CD14-positive monocyte (primary cell): ENCODE measurements at regions not wholly inside any gene's neighbourhood (a gene's known extent, or its start where the extent isn't known, plus 50 kb on each side); places are given as distances from the start of the nearest gene placed in this dataset.

Experiments used
- DNase-seq, 3 donors: peaks; one replicate each; pipeline ENCODE4 v3.0.0-alpha.2; 2011 to 2022
- H2AFZ ChIP-seq: 2 replicates; pipeline ENCODE4 v1.6.0; 2012; ENCODE audit warnings: mild to moderate bottlenecking, low read depth, low read length, inconsistent platforms; ENCODE audit not compliant: insufficient read depth, poor library complexity, severe bottlenecking
- H3K27ac ChIP-seq, 2 donors: 1 replicate in 1 of 2; 2 replicates in 1 of 2; pipeline ENCODE4 v1.5.1; 2012 to 2013; ENCODE audit warnings: low read length in 2 of 2, control low read depth in 1 of 2, inconsistent platforms in 1 of 2, low read depth in 1 of 2, mild to moderate bottlenecking in 1 of 2
- H3K27me3 ChIP-seq, 2 donors: one replicate each; pipeline versions ENCODE4 v1.6.0 to v1.6.1; 2011 to 2013; ENCODE audit warnings: low read length in 2 of 2; ENCODE audit not compliant: control insufficient read depth in 2 of 2, insufficient read depth in 2 of 2
- H3K36me3 ChIP-seq, 2 donors: replicated peaks in 1 of 2; 1 replicate in 1 of 2; 2 replicates in 1 of 2; pipeline versions ENCODE4 v1.5.1 to v1.6.1; 2012 to 2013; ENCODE audit warnings: low read length in 2 of 2, control low read depth in 1 of 2, inconsistent platforms in 1 of 2, mild to moderate bottlenecking in 1 of 2; ENCODE audit not compliant: insufficient read depth in 2 of 2, control insufficient read depth in 1 of 2
- H3K4me1 ChIP-seq, 2 donors: 1 replicate in 1 of 2; 2 replicates in 1 of 2; pipeline versions ENCODE4 v1.5.1 to v1.6.1; 2012 to 2013; ENCODE audit warnings: low read length in 2 of 2, control low read depth in 1 of 2, inconsistent platforms in 1 of 2, mild to moderate bottlenecking in 1 of 2, moderate library complexity in 1 of 2; ENCODE audit not compliant: insufficient read depth in 2 of 2, control insufficient read depth in 1 of 2
- H3K4me2 ChIP-seq: replicated peaks from 2 replicates; pipeline ENCODE3; 2012; ENCODE audit warnings: low read length, moderate library complexity, mild to moderate bottlenecking; ENCODE audit not compliant: poor library complexity, severe bottlenecking; ENCODE audit errors: extremely low read depth
- H3K4me3 ChIP-seq, 3 experiments: fragments of 200-600 bp in 1 of 3; sonication (generic) in 1 of 3; replicated peaks in 1 of 3; 1 replicate in 2 of 3; 2 replicates in 1 of 3; pipeline ENCODE4 v1.5.1; 2011 to 2013; ENCODE audit warnings: low read length in 3 of 3, mild to moderate bottlenecking in 3 of 3, control low read depth in 2 of 3, low read depth in 2 of 3, inconsistent platforms in 1 of 3, moderate library complexity in 1 of 3
- H3K79me2 ChIP-seq: 2 replicates; pipeline ENCODE4 v1.6.0; 2012; ENCODE audit warnings: mild to moderate bottlenecking, control low read depth, inconsistent platforms, low read length, moderate library complexity; ENCODE audit not compliant: insufficient read depth
- H3K9ac ChIP-seq: 2 replicates; pipeline ENCODE4 v1.6.0; 2017; ENCODE audit warnings: low read length, mild to moderate bottlenecking; ENCODE audit not compliant: insufficient read depth, poor library complexity, severe bottlenecking
- H3K9me3 ChIP-seq, 2 donors: replicated peaks in 1 of 2; 1 replicate in 1 of 2; 2 replicates in 1 of 2; pipeline versions ENCODE4 v1.5.1 to v1.6.1; 2012 to 2013; ENCODE audit warnings: low read length in 2 of 2, control low read depth in 1 of 2; ENCODE audit not compliant: control insufficient read depth in 1 of 2, insufficient read depth in 1 of 2
- H4K20me1 ChIP-seq: 2 replicates; pipeline ENCODE4 v1.6.0; 2012; ENCODE audit warnings: mild to moderate bottlenecking, low read length, control low read depth, moderate library complexity; ENCODE audit not compliant: insufficient read depth
- H3K27ac Mint-ChIP-seq, 7 donors: one replicate each; pipeline ENCODE4 v1.8.0; 2020; ENCODE audit warnings: mild to moderate bottlenecking in 7 of 7, mixed read lengths in 7 of 7, moderate library complexity in 6 of 7, inconsistent platforms in 2 of 7
- H3K27me3 Mint-ChIP-seq, 3 donors: one replicate each; pipeline ENCODE4 v1.8.0; 2021 to 2022; ENCODE audit warnings: low read depth in 3 of 3, mild to moderate bottlenecking in 3 of 3, mixed read lengths in 3 of 3, moderate library complexity in 3 of 3, inconsistent platforms in 1 of 3
- H3K36me3 Mint-ChIP-seq, 2 donors: one replicate each; pipeline ENCODE4 v1.8.0; 2020; ENCODE audit warnings: mixed read lengths in 2 of 2, inconsistent platforms in 1 of 2, mild to moderate bottlenecking in 1 of 2
- H3K4me1 Mint-ChIP-seq: one replicate; pipeline ENCODE4 v1.8.0; 2020; ENCODE audit warnings: mild to moderate bottlenecking, mixed read lengths
- H3K4me3 Mint-ChIP-seq, 2 donors: one replicate each; pipeline ENCODE4 v1.8.0; 2020; ENCODE audit warnings: mild to moderate bottlenecking in 2 of 2, mixed read lengths in 2 of 2, moderate library complexity in 1 of 2
- H3K9me3 Mint-ChIP-seq, 7 donors: one replicate each; pipeline ENCODE4 v1.8.0; 2020 to 2022; ENCODE audit warnings: mixed read lengths in 7 of 7, mild to moderate bottlenecking in 6 of 7, moderate library complexity in 6 of 7, inconsistent platforms in 2 of 7
- WGBS: methylation state at CpG from one replicate; pipeline ENCODE4 v1.1.5; 2013; ENCODE audit warnings: missing lambda C conversion rate; ENCODE audit not compliant: insufficient coverage; 5-methylcytosine and 5-hydroxymethylcytosine counted together
- intact Hi-C, 2 donors: fragments of 100-400 bp; cut with micrococcal nuclease; formaldehyde crosslinking; loops; one replicate each; pipeline versions ENCODE4 v1.15.0 to v1.15.1; 2023
- TF ChIP-seq, protein P1 (sequence below): fragments of 200-600 bp; IDR thresholded peaks from one replicate; pipeline ENCODE4 v1.8.0; 2022; ENCODE audit warnings: antibody characterized with exemption, mild to moderate bottlenecking

DNA sequence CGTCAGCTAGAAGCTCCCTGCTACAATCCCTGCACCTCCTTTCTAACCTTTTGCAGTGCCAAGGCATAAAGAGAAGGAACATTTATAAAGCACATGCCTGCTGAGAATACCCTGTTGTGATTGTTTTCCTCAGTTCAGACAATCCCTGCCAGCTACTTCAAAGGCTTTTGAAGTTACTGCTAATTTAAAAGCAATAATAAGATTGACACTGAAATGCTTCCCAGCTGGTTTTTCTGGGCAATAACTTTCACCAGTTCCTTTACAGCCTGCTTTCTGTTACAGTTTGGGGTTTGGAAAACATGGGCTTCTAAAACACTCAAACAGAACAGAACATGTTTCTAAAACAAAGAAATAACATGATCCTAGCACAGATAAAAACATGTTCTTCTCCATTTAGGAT, 232.3 kb upstream of the CPEB2 start:
- Mint-ChIP-seq H3K4me3 (no peak overlapping the region), H3K36me3 (no peaks in the 10 kb centered on the region), H3K27me3 (peaks cover 0 to 3% (median 0%) of the 10 kb centered on the region in 3 donors), H3K27ac (no peak overlapping the region), H3K9me3 (peaks cover 8 to 17% (median 14%) of the 10 kb centered on the region in 7 donors), H3K4me1 (peaks cover 19% of the 10 kb centered on the region)
- no peaks in the 10 kb centered on the region for H3K27me3 ChIP-seq
- no peak overlapping the region for H3K9ac ChIP-seq
- no peak overlapping the region for H3K4me3 ChIP-seq
- H3K9me3 ChIP-seq: no peaks in the 10 kb centered on the region
- no peaks in the 10 kb centered on the region for H3K36me3 ChIP-seq
- no peak overlapping the region for H3K27ac ChIP-seq
- no peak overlapping the region for H3K4me2 ChIP-seq
- no peak for DNase-seq
- H3K4me1 ChIP-seq: peaks cover 7 to 18% of the 10 kb centered on the region in 2 donors
- no peak overlapping the region for H2AFZ ChIP-seq
- H4K20me1 ChIP-seq: no peaks in the 10 kb centered on the region
- WGBS: 100% methylated on average over 1 of the region's 1 CpG
- H3K79me2 ChIP-seq: no peaks in the 10 kb centered on the region
- intact Hi-C loops: no loop called here
- TF ChIP-seq, protein P1, sequence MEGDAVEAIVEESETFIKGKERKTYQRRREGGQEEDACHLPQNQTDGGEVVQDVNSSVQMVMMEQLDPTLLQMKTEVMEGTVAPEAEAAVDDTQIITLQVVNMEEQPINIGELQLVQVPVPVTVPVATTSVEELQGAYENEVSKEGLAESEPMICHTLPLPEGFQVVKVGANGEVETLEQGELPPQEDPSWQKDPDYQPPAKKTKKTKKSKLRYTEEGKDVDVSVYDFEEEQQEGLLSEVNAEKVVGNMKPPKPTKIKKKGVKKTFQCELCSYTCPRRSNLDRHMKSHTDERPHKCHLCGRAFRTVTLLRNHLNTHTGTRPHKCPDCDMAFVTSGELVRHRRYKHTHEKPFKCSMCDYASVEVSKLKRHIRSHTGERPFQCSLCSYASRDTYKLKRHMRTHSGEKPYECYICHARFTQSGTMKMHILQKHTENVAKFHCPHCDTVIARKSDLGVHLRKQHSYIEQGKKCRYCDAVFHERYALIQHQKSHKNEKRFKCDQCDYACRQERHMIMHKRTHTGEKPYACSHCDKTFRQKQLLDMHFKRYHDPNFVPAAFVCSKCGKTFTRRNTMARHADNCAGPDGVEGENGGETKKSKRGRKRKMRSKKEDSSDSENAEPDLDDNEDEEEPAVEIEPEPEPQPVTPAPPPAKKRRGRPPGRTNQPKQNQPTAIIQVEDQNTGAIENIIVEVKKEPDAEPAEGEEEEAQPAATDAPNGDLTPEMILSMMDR: no peak

- Histone ChIP-seq H3K4me2 (no peak overlapping the region), H3K27me3 (no peaks in the 10 kb centered on the region), H3K27ac (no peak overlapping the region), H3K9ac (no peak overlapping the region), H3K36me3 (no peaks in the 10 kb centered on the region), H3K4me1 (peaks cover 7 to 18% of the 10 kb centered on the region in 2 donors), H3K4me3 (no peak overlapping the region), H2AFZ (no peak overlapping the region), H3K79me2 (no peaks in the 10 kb centered on the region), H3K9me3 (no peaks in the 10 kb centered on the region), H4K20me1 (no peaks in the 10 kb centered on the region)
- TF ChIP-seq, protein P1: no peak
- peaks cover 6 to 17% (median 14%) of the 10 kb centered on the region in 7 donors for H3K9me3 Mint-ChIP-seq
- no peak overlapping the region for H3K27ac Mint-ChIP-seq
- no peak for DNase-seq
- intact Hi-C loops: no loop called here
- peaks cover 0 to 3% (median 0%) of the 10 kb centered on the region in 3 donors for H3K27me3 Mint-ChIP-seq
- no peaks in the 10 kb centered on the region for H3K36me3 Mint-ChIP-seq
- no CpG with 5 or more reads among the region's 2 CpGs for WGBS
- H3K4me3 Mint-ChIP-seq: no peak overlapping the region
- H3K4me1 Mint-ChIP-seq: peaks cover 17% of the 10 kb centered on the region
Observed at GRCh38 chr4:14771094-14771493, 231.2 kb upstream of the CPEB2 start.
